Activated T-helper 2 cell treated with anti-CD3 and anti-CD28 coated beads, Interferon-gamma antibody, Interleukin-2, Interleukin-4, amounts not matched to agents 10 μg/mL and 5 μg/mL and 100 μg/mL, durations not matched to agents 14 hours and 24 hours and 36 hours (primary cell): ENCODE measurements at regions not wholly inside any gene's neighbourhood (a gene's known extent, or its start where the extent isn't known, plus 50 kb on each side); places are given as distances from the start of the nearest gene placed in this dataset.

Source experiments
- DNase-seq: peaks from one replicate; pipeline ENCODE4 v3.0.0; 2021; ENCODE audit warnings: low spot score
- H3K27ac Mint-ChIP-seq: one replicate; pipeline ENCODE4 v1.8.0; 2021; ENCODE audit warnings: mixed read lengths
- H3K27me3 Mint-ChIP-seq: one replicate; pipeline ENCODE4 v1.8.0; 2021; ENCODE audit warnings: low read depth, mixed read lengths
- H3K36me3 Mint-ChIP-seq: one replicate; pipeline ENCODE4 v1.8.0; 2021; ENCODE audit warnings: low read depth, mixed read lengths
- H3K4me1 Mint-ChIP-seq: one replicate; pipeline ENCODE4 v1.8.0; 2021; ENCODE audit warnings: low read depth, mixed read lengths
- H3K4me3 Mint-ChIP-seq: one replicate; pipeline ENCODE4 v1.8.0; 2021; ENCODE audit warnings: low read depth, mild to moderate bottlenecking, moderate library complexity, mixed read lengths
- H3K9me3 Mint-ChIP-seq: one replicate; pipeline ENCODE4 v1.8.0; 2021; ENCODE audit warnings: mixed read lengths
- intact Hi-C: fragments of 100-400 bp; cut with micrococcal nuclease; formaldehyde crosslinking; loops from one replicate; pipeline ENCODE4 v1.15.1; 2023

- peaks cover 35% of the 10 kb centered on the region for H3K36me3 Mint-ChIP-seq
- H3K27ac Mint-ChIP-seq, result no peak overlapping the region
- no peak for DNase-seq
- no peaks in the 10 kb centered on the region for H3K27me3 Mint-ChIP-seq
- no peak overlapping the region for H3K4me3 Mint-ChIP-seq
- intact Hi-C loops, result no loop called here
- peaks cover 21% of the 10 kb centered on the region for H3K9me3 Mint-ChIP-seq
- peaks cover 24% of the 10 kb centered on the region for H3K4me1 Mint-ChIP-seq
These were observed 117.9 kb upstream of the FAM9B start for GRCh38 chrX:9151772-9152307.

DNA sequence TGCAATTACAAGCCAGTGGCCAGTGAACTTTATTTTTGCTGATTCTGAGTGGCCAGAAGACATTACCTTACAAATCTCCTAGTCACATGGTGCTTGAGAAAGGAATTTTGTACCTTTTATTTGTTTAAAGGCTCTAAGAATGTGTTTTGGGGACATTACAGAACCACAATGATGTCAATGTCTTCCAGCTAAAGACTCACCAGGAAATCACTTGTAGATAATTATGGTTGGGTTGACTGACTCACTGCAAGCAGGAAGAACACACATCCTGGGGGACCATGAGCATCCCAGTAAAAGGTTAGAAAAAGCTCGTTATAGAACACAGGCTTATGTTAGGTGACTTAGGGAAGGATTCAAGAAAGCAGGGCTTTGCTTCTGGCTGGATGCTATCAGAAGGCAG lies 119.4 kb upstream of the FAM9B start:
- H3K4me3 Mint-ChIP-seq, result no peak overlapping the region
- H3K4me1 Mint-ChIP-seq, result peaks cover 29% of the 10 kb centered on the region
- peaks cover 35% of the 10 kb centered on the region for H3K36me3 Mint-ChIP-seq
- H3K27ac Mint-ChIP-seq, result peak overlapping the region; percentile 80
- no peak for DNase-seq
- intact Hi-C loops, result no loop called here
- H3K9me3 Mint-ChIP-seq, result peaks cover 21% of the 10 kb centered on the region
- no peaks in the 10 kb centered on the region for H3K27me3 Mint-ChIP-seq

GRCh38 chrX:9158611-9159010 lies 124.7 kb upstream of the FAM9B start:
- peaks cover 17% of the 10 kb centered on the region for H3K9me3 Mint-ChIP-seq

GRCh38 chrX:9160698-9161329 lies 126.9 kb upstream of the FAM9B start:
- intact Hi-C loops, result loop anchor here (10.0 kb wide), 2 partner anchors 94 to 176 kb away; no protein-coding TSS in a partner anchor
- H3K4me3 Mint-ChIP-seq, result no peak overlapping the region
- H3K9me3 Mint-ChIP-seq, result peaks cover 13% of the 10 kb centered on the region
- H3K4me1 Mint-ChIP-seq, result peaks cover 60% of the 10 kb centered on the region
- H3K36me3 Mint-ChIP-seq, result peaks cover 22% of the 10 kb centered on the region
- no peak for DNase-seq
- peak overlapping the region; percentile 77 for H3K27ac Mint-ChIP-seq
- no peaks in the 10 kb centered on the region for H3K27me3 Mint-ChIP-seq

More at GRCh38 chrX:9158611-9159010, 124.7 kb upstream of the FAM9B start:
- no peak overlapping the region for H3K4me3 Mint-ChIP-seq
- DNase-seq, result no peak
- H3K27me3 Mint-ChIP-seq, result no peaks in the 10 kb centered on the region
- peak overlapping the region; percentile 55 for H3K27ac Mint-ChIP-seq
- H3K4me1 Mint-ChIP-seq, result peaks cover 54% of the 10 kb centered on the region
- peaks cover 39% of the 10 kb centered on the region for H3K36me3 Mint-ChIP-seq
- intact Hi-C loops, result no loop called here

- Mint-ChIP-seq H3K4me3 (no peak overlapping the region), H3K36me3 (peaks cover 26% of the 10 kb centered on the region), H3K9me3 (peaks cover 21% of the 10 kb centered on the region), H3K27ac (peak overlapping the region; percentile 17), H3K4me1 (peaks cover 57% of the 10 kb centered on the region), H3K27me3 (no peaks in the 10 kb centered on the region)
- intact Hi-C loops, result loop anchor here (2.0 to 10.0 kb wide), 3 partner anchors 92 to 178 kb away; no protein-coding TSS in a partner anchor
- DNase-seq, result no peak
These were observed 128.8 kb upstream of the FAM9B start for GRCh38 chrX:9162698-9163097.

DNA sequence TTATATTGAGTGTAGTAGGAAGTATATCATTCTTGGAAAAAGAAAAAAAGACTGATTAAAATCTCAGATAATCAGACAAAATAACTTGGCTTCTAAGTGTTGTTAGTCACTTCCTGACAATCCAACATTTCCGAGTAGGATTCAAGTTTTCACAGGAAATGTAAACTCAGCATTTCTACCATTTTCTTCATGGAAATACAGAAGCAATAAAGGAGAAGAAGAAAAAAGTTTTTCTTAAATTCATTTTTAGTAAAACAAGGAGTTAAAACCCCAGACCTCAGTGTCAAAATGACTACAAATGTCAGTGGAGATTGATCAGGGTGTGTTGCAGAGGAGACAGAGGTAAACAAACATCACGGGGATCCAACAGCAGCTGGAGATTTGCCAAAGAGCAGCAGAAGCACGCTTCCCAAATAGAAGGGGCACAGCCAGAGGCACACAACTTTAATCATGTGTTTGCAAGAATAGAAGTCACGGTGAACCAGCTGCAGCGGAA lies 129.3 kb upstream of the FAM9B start:
- Mint-ChIP-seq H3K27me3 (no peaks in the 10 kb centered on the region), H3K4me1 (peaks cover 55% of the 10 kb centered on the region), H3K4me3 (peak overlapping the region; percentile 8), H3K9me3 (peaks cover 23% of the 10 kb centered on the region), H3K36me3 (peaks cover 27% of the 10 kb centered on the region), H3K27ac (peak overlapping the region; percentile 81)
- DNase-seq, result no peak
- intact Hi-C loops, result loop anchor here (2.0 to 10.0 kb wide), 3 partner anchors 92 to 178 kb away; no protein-coding TSS in a partner anchor

DNA sequence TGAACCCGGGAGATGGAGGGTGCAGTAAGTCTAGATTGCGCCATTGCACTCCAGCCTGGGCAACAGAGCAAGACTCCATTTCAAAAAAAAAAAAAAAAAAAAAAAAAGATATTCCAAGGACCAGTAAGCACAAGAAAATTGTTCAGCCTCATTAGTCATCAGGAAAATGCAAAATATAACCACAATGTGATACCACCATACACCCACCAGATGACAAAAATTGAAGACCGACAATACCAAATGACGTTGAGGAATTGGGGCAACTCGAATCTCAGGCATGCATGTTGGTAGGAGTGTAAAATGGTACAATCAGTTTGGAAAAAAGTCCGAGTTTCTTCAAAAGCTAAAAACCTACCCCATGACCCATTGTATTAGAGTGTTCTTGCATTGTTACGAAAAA lies 130.2 kb upstream of the FAM9B start:
- peaks cover 28% of the 10 kb centered on the region for H3K36me3 Mint-ChIP-seq
- H3K4me1 Mint-ChIP-seq, result peaks cover 47% of the 10 kb centered on the region
- peaks cover 27% of the 10 kb centered on the region for H3K9me3 Mint-ChIP-seq
- intact Hi-C loops, result loop anchor here (10.0 kb wide), 2 partner anchors 91 to 179 kb away; no protein-coding TSS in a partner anchor
- H3K27me3 Mint-ChIP-seq, result no peaks in the 10 kb centered on the region
- peak overlapping the region; percentile 93 for H3K27ac Mint-ChIP-seq
- H3K4me3 Mint-ChIP-seq, result no peak overlapping the region
- DNase-seq, result no peak

DNA sequence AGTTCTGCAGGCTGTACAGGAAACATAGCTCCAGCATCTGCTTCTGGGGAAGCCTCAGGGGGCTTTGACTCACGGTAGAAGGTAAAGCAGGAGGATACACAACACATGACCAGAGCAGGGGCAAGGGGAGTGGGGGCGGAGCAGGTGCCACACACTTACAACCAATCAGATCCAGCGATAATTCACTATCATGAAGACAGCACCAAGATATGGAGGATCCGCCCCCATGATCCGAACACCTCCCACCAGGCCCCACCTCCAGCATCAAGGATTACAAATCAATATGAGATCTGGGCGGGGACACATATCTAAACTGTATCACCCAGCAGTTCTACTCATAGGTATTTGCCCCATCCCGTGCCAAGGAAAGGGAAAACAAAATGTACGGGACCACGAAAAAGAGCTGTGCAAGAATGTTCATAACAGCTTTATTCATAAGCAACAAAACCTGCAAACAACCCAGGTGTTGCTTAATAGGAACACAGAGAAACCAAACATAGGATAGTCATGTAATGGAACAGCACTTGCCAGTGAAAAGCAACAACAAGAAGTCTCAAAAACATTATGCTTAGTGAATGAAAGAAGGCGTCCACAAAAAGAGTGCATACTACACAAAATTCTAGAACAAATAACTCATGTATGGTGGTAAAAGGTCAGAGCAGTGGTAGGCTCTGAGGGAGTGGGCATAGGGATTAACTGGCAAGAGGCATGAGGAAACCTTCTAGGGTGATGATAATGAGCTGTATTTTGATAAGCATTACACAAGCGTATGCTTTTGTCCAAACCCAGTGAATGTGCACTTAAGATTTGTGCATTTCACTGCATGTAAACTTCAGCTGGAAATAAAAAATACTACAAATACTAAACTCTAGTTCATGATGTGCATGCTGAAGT lies 130.9 kb upstream of the FAM9B start:
- Mint-ChIP-seq H3K27ac (peak overlapping the region; percentile 93), H3K27me3 (no peaks in the 10 kb centered on the region), H3K4me1 (peaks cover 46% of the 10 kb centered on the region), H3K36me3 (peaks cover 28% of the 10 kb centered on the region), H3K4me3 (no peak overlapping the region), H3K9me3 (peaks cover 27% of the 10 kb centered on the region)
- DNase-seq, result no peak
- intact Hi-C loops, result loop anchor here (5.0 to 10.0 kb wide), 3 partner anchors 32 to 180 kb away; no protein-coding TSS in a partner anchor

DNA sequence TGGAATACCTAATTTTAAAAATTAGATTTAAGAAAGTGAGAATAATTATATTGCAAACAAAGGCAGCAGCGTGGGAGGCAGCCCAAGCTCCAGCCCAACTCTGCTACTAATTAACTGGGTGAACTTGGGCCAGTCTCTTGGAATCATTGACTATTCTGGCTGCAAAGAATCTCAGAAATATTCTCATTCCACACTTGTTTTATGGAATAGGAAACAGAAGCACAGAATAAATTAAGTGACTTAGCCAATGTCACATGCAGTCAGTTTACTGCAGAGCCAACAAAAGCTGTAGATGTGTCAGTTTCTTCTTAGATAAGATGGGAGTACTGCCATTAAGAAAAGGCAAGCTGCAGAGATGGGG lies 132.6 kb upstream of the FAM9B start:
- peaks cover 33% of the 10 kb centered on the region for H3K4me1 Mint-ChIP-seq
- no peak overlapping the region for H3K4me3 Mint-ChIP-seq
- no peak overlapping the region for H3K27ac Mint-ChIP-seq
- peaks cover 18% of the 10 kb centered on the region for H3K9me3 Mint-ChIP-seq
- no peaks in the 10 kb centered on the region for H3K27me3 Mint-ChIP-seq
- DNase-seq, result no peak
- intact Hi-C loops, result loop anchor here (1.0 to 10.0 kb wide), 5 partner anchors 34 to 296 kb away; no protein-coding TSS in a partner anchor
- peaks cover 18% of the 10 kb centered on the region for H3K36me3 Mint-ChIP-seq

- Mint-ChIP-seq H3K9me3 (peaks cover 9% of the 10 kb centered on the region), H3K4me3 (no peak overlapping the region), H3K4me1 (peaks cover 3% of the 10 kb centered on the region), H3K36me3 (peaks cover 7% of the 10 kb centered on the region), H3K27ac (no peak overlapping the region), H3K27me3 (no peaks in the 10 kb centered on the region)
- intact Hi-C loops, result no loop called here
- no peak for DNase-seq
These were observed 138.0 kb upstream of the FAM9B start for GRCh38 chrX:9171841-9172463.

GRCh38 chrX:9172464-9172850 lies 138.5 kb upstream of the FAM9B start:
- Mint-ChIP-seq H3K27ac (no peak overlapping the region), H3K36me3 (peaks cover 7% of the 10 kb centered on the region), H3K9me3 (peaks cover 9% of the 10 kb centered on the region), H3K4me1 (peaks cover 3% of the 10 kb centered on the region), H3K27me3 (no peaks in the 10 kb centered on the region), H3K4me3 (no peak overlapping the region)
- no peak for DNase-seq
- intact Hi-C loops, result no loop called here

DNA sequence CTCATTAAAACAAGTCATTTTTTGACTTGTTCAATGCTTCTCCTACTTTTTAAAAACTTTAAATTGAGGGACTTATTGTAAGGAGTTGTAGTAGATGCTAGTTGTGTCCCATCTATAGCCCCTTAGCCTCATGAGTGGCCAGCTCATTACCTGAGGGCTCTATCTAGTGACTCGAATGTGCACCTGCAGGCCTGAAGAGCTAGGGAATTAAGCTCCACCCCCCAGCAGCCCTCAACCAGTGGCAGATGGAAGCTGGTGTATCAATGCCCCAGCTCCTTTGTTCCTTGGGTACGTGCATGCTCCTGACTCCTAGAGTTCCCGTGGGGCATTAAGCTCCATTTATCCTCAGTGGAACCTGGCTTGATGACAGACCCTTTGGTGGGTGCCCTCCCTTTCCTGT lies 146.7 kb upstream of the FAM9B start:
- Mint-ChIP-seq H3K4me3 (no peak overlapping the region), H3K27me3 (peaks cover 2% of the 10 kb centered on the region), H3K36me3 (no peaks in the 10 kb centered on the region), H3K27ac (no peak overlapping the region), H3K9me3 (no peaks in the 10 kb centered on the region), H3K4me1 (no peaks in the 10 kb centered on the region)
- no peak for DNase-seq
- intact Hi-C loops, result no loop called here
